ENCODE measurements at regions not wholly inside any gene's neighbourhood (a gene's known extent, or its start where the extent isn't known, plus 50 kb on each side); places are given as distances from the start of the nearest gene placed in this dataset.

GRCh38 chr3:178396318-178396717 lies 139.9 kb upstream of the KCNMB2 start:
- TF ChIP-seq CTCF (IDR thresholded peaks at IDR 0.05) (no peak), POLR2A (IDR thresholded peaks at IDR 0.05) (no peak)

All from heart left ventricle (tissue), 13 donors.